ENCODE measurements at regions not wholly inside any gene's neighbourhood (a gene's known extent, or its start where the extent isn't known, plus 50 kb on each side); places are given as distances from the start of the nearest gene placed in this dataset.
"Not testable (repeated sequence)": the region's sequence is repeated elsewhere in the genome, so short reads cannot be mapped to it uniquely, and the experiment has no call there.

- TF ChIP-seq CTCF (IDR thresholded peaks at IDR 0.05; ENCODE audit: control extremely low read depth, extremely low read depth): no peak
- ATAC-seq (ENCODE audit: insufficient read depth, low FRiP score) (no peak), DNase-seq (no peak)
- Histone ChIP-seq H3K27me3 (ENCODE audit: control insufficient read depth in 3 of 3, insufficient read depth in 3 of 3, low read length in 2 of 3) (no peaks in the 10 kb centered on the region), H3K27ac (ENCODE audit: low read depth in 1 of 2, low read length in 1 of 2) (no peak overlapping the region), H3K36me3 (ENCODE audit: control insufficient read depth in 4 of 4, insufficient read depth in 4 of 4, low read length in 4 of 4) (peaks cover 0 to 1% (median 0%) of the 10 kb centered on the region in 4 donors), H3K4me1 (ENCODE audit: control insufficient read depth in 5 of 5, insufficient read depth in 5 of 5, low read length in 5 of 5) (no peaks in the 10 kb centered on the region), H3K9me3 (ENCODE audit: control insufficient read depth in 4 of 4, insufficient read depth in 3 of 4, low read length in 3 of 4) (no peaks in the 10 kb centered on the region), H3K4me3 (no peak overlapping the region), H3K9ac (ENCODE audit: insufficient read depth in 1 of 2, low read length in 2 of 2) (no peak overlapping the region)
- WGBS, 2 donors: 97 to 98% methylated on average over 1 of the region's 1 CpG
Measured at GRCh38 chr1:65640046-65640445, 152.6 kb upstream of the PDE4B start.

GRCh38 chr1:65649185-65649584 is 143.5 kb upstream of the PDE4B start:
- H3K27ac ChIP-seq (ENCODE audit: low read depth in 1 of 2, low read length in 1 of 2): not testable (repeated sequence)
- 91 to 96% methylated on average over 1 of the region's 1 CpG for WGBS, 2 donors

GRCh38 chr1:65650682-65651081 is 142.0 kb upstream of the PDE4B start:
- H3K9me3 ChIP-seq (ENCODE audit: control insufficient read depth in 4 of 4, insufficient read depth in 3 of 4, low read length in 3 of 4): peaks cover 0 to 5% (median 0%) of the 10 kb centered on the region in 4 donors
- DNase-seq (no peak), ATAC-seq (ENCODE audit: insufficient read depth, low FRiP score) (no peak)
- H3K36me3 ChIP-seq (ENCODE audit: control insufficient read depth in 4 of 4, insufficient read depth in 4 of 4, low read length in 4 of 4): no peaks in the 10 kb centered on the region
- H3K27me3 ChIP-seq (ENCODE audit: control insufficient read depth in 3 of 3, insufficient read depth in 3 of 3, low read length in 2 of 3): no peaks in the 10 kb centered on the region
- no peak overlapping the region for H3K4me3 ChIP-seq
- no peaks in the 10 kb centered on the region for H3K4me1 ChIP-seq (ENCODE audit: control insufficient read depth in 5 of 5, insufficient read depth in 5 of 5, low read length in 5 of 5)
- 27 to 59% methylated on average over 1 of the region's 1 CpG for WGBS, 2 donors
- H3K9ac ChIP-seq (ENCODE audit: insufficient read depth in 1 of 2, low read length in 2 of 2): no peak overlapping the region
- no peak for TF ChIP-seq CTCF (IDR thresholded peaks at IDR 0.05; ENCODE audit: control extremely low read depth, extremely low read depth)
- H3K27ac ChIP-seq (ENCODE audit: low read depth in 1 of 2, low read length in 1 of 2): no peak overlapping the region

More at GRCh38 chr1:65649185-65649584, 143.5 kb upstream of the PDE4B start:
- H3K4me1 ChIP-seq (ENCODE audit: control insufficient read depth in 5 of 5, insufficient read depth in 5 of 5, low read length in 5 of 5); H3K36me3 ChIP-seq (ENCODE audit: control insufficient read depth in 4 of 4, insufficient read depth in 4 of 4, low read length in 4 of 4); DNase-seq; H3K4me3 ChIP-seq; ATAC-seq (ENCODE audit: insufficient read depth, low FRiP score); H3K27me3 ChIP-seq (ENCODE audit: control insufficient read depth in 3 of 3, insufficient read depth in 3 of 3, low read length in 2 of 3); H3K9me3 ChIP-seq (ENCODE audit: control insufficient read depth in 4 of 4, insufficient read depth in 3 of 4, low read length in 3 of 4); H3K9ac ChIP-seq (ENCODE audit: insufficient read depth in 1 of 2, low read length in 2 of 2): not testable (repeated sequence)

GRCh38 chr1:65654526-65654925 is 138.2 kb upstream of the PDE4B start:
- not testable (repeated sequence) for H3K4me3 ChIP-seq; H3K27ac ChIP-seq (ENCODE audit: low read depth in 1 of 2, low read length in 1 of 2); DNase-seq; ATAC-seq (ENCODE audit: insufficient read depth, low FRiP score); H3K36me3 ChIP-seq (ENCODE audit: control insufficient read depth in 4 of 4, insufficient read depth in 4 of 4, low read length in 4 of 4); H3K4me1 ChIP-seq (ENCODE audit: control insufficient read depth in 5 of 5, insufficient read depth in 5 of 5, low read length in 5 of 5); H3K27me3 ChIP-seq (ENCODE audit: control insufficient read depth in 3 of 3, insufficient read depth in 3 of 3, low read length in 2 of 3); H3K9ac ChIP-seq (ENCODE audit: insufficient read depth in 1 of 2, low read length in 2 of 2); H3K9me3 ChIP-seq (ENCODE audit: control insufficient read depth in 4 of 4, insufficient read depth in 3 of 4, low read length in 3 of 4)
- 84 to 87% methylated on average over 2 of the region's 2 CpGs for WGBS, 2 donors

- not testable (repeated sequence) for H3K27ac ChIP-seq (ENCODE audit: low read depth in 1 of 2, low read length in 1 of 2); H3K9ac ChIP-seq (ENCODE audit: insufficient read depth in 1 of 2, low read length in 2 of 2); H3K4me3 ChIP-seq; DNase-seq; H3K9me3 ChIP-seq (ENCODE audit: control insufficient read depth in 4 of 4, insufficient read depth in 3 of 4, low read length in 3 of 4); H3K36me3 ChIP-seq (ENCODE audit: control insufficient read depth in 4 of 4, insufficient read depth in 4 of 4, low read length in 4 of 4); H3K4me1 ChIP-seq (ENCODE audit: control insufficient read depth in 5 of 5, insufficient read depth in 5 of 5, low read length in 5 of 5); ATAC-seq (ENCODE audit: insufficient read depth, low FRiP score); H3K27me3 ChIP-seq (ENCODE audit: control insufficient read depth in 3 of 3, insufficient read depth in 3 of 3, low read length in 2 of 3)
- WGBS, 2 donors: 93 to 97% methylated on average over 2 of the region's 2 CpGs
Measured at GRCh38 chr1:65657609-65658008, 135.1 kb upstream of the PDE4B start.
